Ovary (tissue), 3 donors: ENCODE measurements at regions not wholly inside any gene's neighbourhood (a gene's known extent, or its start where the extent isn't known, plus 50 kb on each side); places are given as distances from the start of the nearest gene placed in this dataset.

Source experiments
- CTCF ChIP-seq, 3 donors: fragments of 450-650 bp in 2 of 3; fragments of 200-600 bp in 1 of 3; IDR thresholded peaks; one replicate each; pipeline versions ENCODE4 v1.5.1 to v1.8.0; 2016 to 2022; ENCODE audit warnings: antibody characterized with exemption in 3 of 3, mild to moderate bottlenecking in 1 of 3
- EP300 ChIP-seq: sonication (generic); formaldehyde crosslinking; IDR thresholded peaks from one replicate; pipeline ENCODE4 v1.6.1; 2017; ENCODE audit warnings: antibody characterized with exemption
- POLR2A ChIP-seq: fragments of 450-650 bp; IDR thresholded peaks from one replicate; pipeline ENCODE4 v1.6.1; 2017; ENCODE audit warnings: antibody characterized with exemption, mild to moderate bottlenecking, moderate library complexity
- donor health status: DM: no; HTN: no; CAD: no.

DNA sequence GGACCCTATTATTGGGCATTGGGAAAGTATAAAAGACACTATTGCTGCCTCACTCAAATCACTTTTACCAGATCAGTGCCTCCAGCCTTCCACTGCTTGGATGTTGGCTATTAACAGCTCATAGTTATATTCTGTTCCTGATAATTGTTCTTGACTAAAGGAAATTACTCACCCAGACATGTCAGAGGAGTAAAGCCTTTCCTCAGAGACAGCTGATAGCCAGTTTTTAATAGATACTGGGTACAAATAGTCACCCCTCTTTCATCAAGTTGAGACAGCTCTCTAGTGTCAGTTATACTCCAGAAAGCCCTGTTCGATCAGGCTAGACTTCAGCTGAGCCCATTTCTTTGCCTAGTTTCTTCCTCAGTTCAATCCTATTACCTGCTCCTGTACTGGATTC lies 876.1 kb upstream of the B3GALT2 start:
- TF ChIP-seq POLR2A (no peak), CTCF (IDR thresholded peaks at IDR 0.05) (no peak), EP300 (no peak)
